ENCODE measurements at regions not wholly inside any gene's neighbourhood (a gene's known extent, or its start where the extent isn't known, plus 50 kb on each side); places are given as distances from the start of the nearest gene placed in this dataset.
"Not testable (repeated sequence)": the region's sequence is repeated elsewhere in the genome, so short reads cannot be mapped to it uniquely, and the experiment has no call there.

GRCh38 chr15:57893040-57893439 is 172.5 kb downstream of the ALDH1A2 start:
- no peaks in the 10 kb centered on the region for H3K36me3 ChIP-seq
- H3K4me3 ChIP-seq = no peak overlapping the region
- TF ChIP-seq POLR2A (IDR thresholded peaks at IDR 0.05) (no peak), POLR2AphosphoS5 (IDR thresholded peaks at IDR 0.05) (no peak), EP300 (IDR thresholded peaks at IDR 0.05) (no peak)
- TF ChIP-seq, protein P1, sequence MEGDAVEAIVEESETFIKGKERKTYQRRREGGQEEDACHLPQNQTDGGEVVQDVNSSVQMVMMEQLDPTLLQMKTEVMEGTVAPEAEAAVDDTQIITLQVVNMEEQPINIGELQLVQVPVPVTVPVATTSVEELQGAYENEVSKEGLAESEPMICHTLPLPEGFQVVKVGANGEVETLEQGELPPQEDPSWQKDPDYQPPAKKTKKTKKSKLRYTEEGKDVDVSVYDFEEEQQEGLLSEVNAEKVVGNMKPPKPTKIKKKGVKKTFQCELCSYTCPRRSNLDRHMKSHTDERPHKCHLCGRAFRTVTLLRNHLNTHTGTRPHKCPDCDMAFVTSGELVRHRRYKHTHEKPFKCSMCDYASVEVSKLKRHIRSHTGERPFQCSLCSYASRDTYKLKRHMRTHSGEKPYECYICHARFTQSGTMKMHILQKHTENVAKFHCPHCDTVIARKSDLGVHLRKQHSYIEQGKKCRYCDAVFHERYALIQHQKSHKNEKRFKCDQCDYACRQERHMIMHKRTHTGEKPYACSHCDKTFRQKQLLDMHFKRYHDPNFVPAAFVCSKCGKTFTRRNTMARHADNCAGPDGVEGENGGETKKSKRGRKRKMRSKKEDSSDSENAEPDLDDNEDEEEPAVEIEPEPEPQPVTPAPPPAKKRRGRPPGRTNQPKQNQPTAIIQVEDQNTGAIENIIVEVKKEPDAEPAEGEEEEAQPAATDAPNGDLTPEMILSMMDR (IDR thresholded peaks at IDR 0.05) = no peak
- 72% methylated on average over 5 of the region's 5 CpGs for WGBS
- H3K27ac ChIP-seq = no peak overlapping the region
- H3K4me1 ChIP-seq = no peaks in the 10 kb centered on the region
- no peak for DNase-seq (ENCODE audit: low spot score in 2 of 2)
- H3K9me3 ChIP-seq = no peaks in the 10 kb centered on the region
- H3K27me3 ChIP-seq = no peaks in the 10 kb centered on the region

DNA sequence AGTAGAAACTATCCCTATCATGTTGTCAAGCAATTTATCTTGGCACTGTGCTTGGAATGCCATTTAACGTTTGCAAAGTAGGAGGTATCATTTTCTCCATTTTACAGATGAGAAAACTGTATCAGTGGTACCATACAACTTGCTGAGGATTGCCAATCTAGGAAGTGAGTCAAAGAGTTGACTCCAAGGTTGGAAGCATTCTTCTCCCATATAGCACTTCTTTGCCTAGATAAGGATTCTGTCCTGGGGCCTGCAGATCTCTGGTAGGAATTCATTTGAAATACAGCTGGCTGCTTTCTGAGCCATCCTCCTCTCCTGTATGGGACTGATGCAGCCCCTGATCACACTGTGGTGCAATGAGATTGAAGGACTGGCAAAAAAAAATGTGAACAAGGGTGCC is 170.2 kb downstream of the ALDH1A2 start:
- Histone ChIP-seq H3K4me1 (no peaks in the 10 kb centered on the region), H3K27ac (no peak overlapping the region), H3K9me3 (no peaks in the 10 kb centered on the region), H3K27me3 (no peaks in the 10 kb centered on the region), H3K36me3 (no peaks in the 10 kb centered on the region), H3K4me3 (no peak overlapping the region)
- DNase-seq (ENCODE audit: low spot score in 2 of 2) = no peak
- WGBS = 61% methylated on average over 1 of the region's 1 CpG
- TF ChIP-seq, protein P1 (IDR thresholded peaks at IDR 0.05) = no peak
- TF ChIP-seq POLR2A (IDR thresholded peaks at IDR 0.05) (no peak), EP300 (IDR thresholded peaks at IDR 0.05) (no peak)

DNA sequence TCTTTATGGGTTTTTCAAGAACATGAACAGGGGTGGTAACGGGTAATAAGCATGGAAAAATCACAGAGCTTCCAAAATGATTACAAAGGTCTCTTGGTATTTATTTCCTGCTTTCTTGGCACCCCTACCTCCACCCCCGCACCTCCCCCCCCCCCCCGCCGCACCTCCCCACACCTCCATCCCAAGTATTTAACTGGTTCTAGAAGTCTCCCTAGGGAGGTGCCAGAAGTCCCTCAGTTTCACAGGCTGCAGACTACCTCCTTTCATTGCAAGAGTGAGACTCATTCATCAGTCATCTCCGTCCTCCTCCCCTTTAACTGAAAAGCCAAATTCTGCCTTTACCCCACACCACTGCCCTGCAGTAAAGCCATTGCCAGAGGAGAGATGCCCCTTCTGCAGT is 169.4 kb downstream of the ALDH1A2 start:
- H3K9me3 ChIP-seq = no peaks in the 10 kb centered on the region
- no peak for TF ChIP-seq EP300 (IDR thresholded peaks at IDR 0.05)
- TF ChIP-seq, protein P1 (IDR thresholded peaks at IDR 0.05) = no peak
- TF ChIP-seq POLR2AphosphoS5 (IDR thresholded peaks at IDR 0.05) = no peak
- no peak for TF ChIP-seq POLR2A (IDR thresholded peaks at IDR 0.05)
- WGBS = 76% methylated on average over 5 of the region's 5 CpGs
- H3K36me3 ChIP-seq = no peaks in the 10 kb centered on the region
- H3K27me3 ChIP-seq = no peaks in the 10 kb centered on the region
- no peak for DNase-seq (ENCODE audit: low spot score in 2 of 2)
- no peaks in the 10 kb centered on the region for H3K4me1 ChIP-seq
- no peak overlapping the region for H3K4me3 ChIP-seq
- H3K27ac ChIP-seq = no peak overlapping the region

DNA sequence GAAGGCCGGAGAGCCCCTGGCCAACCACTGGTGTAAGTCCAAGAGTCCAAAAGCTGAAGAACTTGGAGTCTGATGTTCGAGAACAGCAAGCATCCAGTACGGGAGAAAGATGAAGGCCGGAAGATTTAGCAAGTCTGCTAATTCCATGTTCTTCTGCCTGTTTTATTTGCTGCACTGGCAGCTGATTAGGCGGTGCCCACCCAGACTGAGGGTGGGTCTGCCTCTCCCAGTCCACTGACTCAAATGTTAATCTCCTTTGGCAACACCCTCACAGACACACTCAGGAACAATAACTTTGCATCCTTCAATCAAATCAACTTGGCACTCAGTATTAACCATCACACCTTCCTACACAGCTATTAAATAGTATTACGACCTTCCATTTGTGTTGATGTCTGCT is 168.6 kb downstream of the ALDH1A2 start:
- H3K27ac ChIP-seq; H3K27me3 ChIP-seq; H3K4me3 ChIP-seq; H3K36me3 ChIP-seq; H3K9me3 ChIP-seq; DNase-seq (ENCODE audit: low spot score in 2 of 2); H3K4me1 ChIP-seq: not testable (repeated sequence)
- WGBS = 90% methylated on average over 6 of the region's 6 CpGs

- H3K27me3 ChIP-seq = no peaks in the 10 kb centered on the region
- H3K4me1 ChIP-seq = no peaks in the 10 kb centered on the region
- no peak for DNase-seq (ENCODE audit: low spot score in 2 of 2)
- no peak overlapping the region for H3K4me3 ChIP-seq
- H3K9me3 ChIP-seq = no peaks in the 10 kb centered on the region
- H3K27ac ChIP-seq = no peak overlapping the region
- no peak for TF ChIP-seq EP300 (IDR thresholded peaks at IDR 0.05)
- no peak for TF ChIP-seq POLR2A (IDR thresholded peaks at IDR 0.05)
- TF ChIP-seq, protein P1 (IDR thresholded peaks at IDR 0.05) = no peak
- TF ChIP-seq POLR2AphosphoS5 (IDR thresholded peaks at IDR 0.05) = no peak
- no peaks in the 10 kb centered on the region for H3K36me3 ChIP-seq
- 92% methylated on average over 3 of the region's 3 CpGs for WGBS
These were observed 167.6 kb downstream of the ALDH1A2 start for GRCh38 chr15:57897870-57898269.

DNA sequence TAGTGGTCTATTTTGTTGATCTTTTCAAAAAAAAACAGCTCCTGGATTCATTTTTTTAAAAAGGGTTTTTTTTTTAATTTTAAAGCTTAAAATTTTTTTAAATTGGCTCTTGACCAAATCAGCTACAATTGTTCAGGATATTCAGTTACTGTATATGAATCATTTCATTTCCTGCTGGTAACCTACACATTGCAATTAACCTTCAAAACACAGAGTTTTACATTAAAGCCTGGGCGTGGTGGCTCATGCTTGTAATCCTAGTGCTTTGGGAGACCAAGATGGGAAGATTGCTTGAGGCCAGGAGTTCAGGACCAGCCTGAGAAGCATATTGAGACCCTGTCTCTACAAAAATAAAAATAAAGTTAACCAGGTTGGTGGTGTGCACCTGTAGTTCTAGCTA is 163.4 kb downstream of the ALDH1A2 start:
- Histone ChIP-seq H3K27me3 (peaks cover 5% of the 10 kb centered on the region), H3K4me1 (no peaks in the 10 kb centered on the region), H3K4me3 (no peak overlapping the region), H3K9me3 (no peaks in the 10 kb centered on the region), H3K27ac (no peak overlapping the region), H3K36me3 (no peaks in the 10 kb centered on the region)
- no peak for DNase-seq (ENCODE audit: low spot score in 2 of 2)
- TF ChIP-seq POLR2A (IDR thresholded peaks at IDR 0.05) (no peak), POLR2AphosphoS5 (IDR thresholded peaks at IDR 0.05) (no peak), EP300 (IDR thresholded peaks at IDR 0.05) (no peak)
- TF ChIP-seq, protein P1 (IDR thresholded peaks at IDR 0.05) = no peak
- WGBS = 79% methylated on average over 1 of the region's 1 CpG
